Lung (tissue), 11 donors: ENCODE measurements at regions not wholly inside any gene's neighbourhood (a gene's known extent, or its start where the extent isn't known, plus 50 kb on each side); places are given as distances from the start of the nearest gene placed in this dataset.

ENCODE experiments used
- ATAC-seq: fragments of 200-7000 bp; cut with Tn5 transposase; one replicate; pipeline ENCODE4 v1.9.1; 2020; ENCODE audit warnings: moderate number of reproducible peaks; ENCODE audit not compliant: insufficient read depth, low FRiP score
- DNase-seq, 3 donors: peaks; one replicate each; pipeline ENCODE4 v3.0.0-alpha.2; 2013 to 2017
- H3K27ac ChIP-seq, 2 donors: one replicate each; pipeline ENCODE4 v1.5.1; 2013; ENCODE audit warnings: mild to moderate bottlenecking in 2 of 2, moderate library complexity in 2 of 2, control low read depth in 1 of 2, inconsistent platforms in 1 of 2, low read depth in 1 of 2, low read length in 1 of 2
- H3K27me3 ChIP-seq, 3 donors: one replicate each; pipeline ENCODE4 v1.5.1; 2013; ENCODE audit warnings: low read length in 2 of 3; ENCODE audit not compliant: control insufficient read depth in 3 of 3, insufficient read depth in 3 of 3
- H3K36me3 ChIP-seq, 4 donors: one replicate each; pipeline ENCODE4 v1.5.1; 2013; ENCODE audit warnings: low read length in 4 of 4, mild to moderate bottlenecking in 1 of 4, moderate library complexity in 1 of 4; ENCODE audit not compliant: control insufficient read depth in 4 of 4, insufficient read depth in 4 of 4
- H3K4me1 ChIP-seq, 5 donors: one replicate each; pipeline ENCODE4 v1.5.1; 2013; ENCODE audit warnings: low read length in 5 of 5, mild to moderate bottlenecking in 2 of 5, moderate library complexity in 1 of 5; ENCODE audit not compliant: control insufficient read depth in 5 of 5, insufficient read depth in 5 of 5
- H3K4me3 ChIP-seq: one replicate; pipeline ENCODE4 v1.5.1; 2013; ENCODE audit warnings: mild to moderate bottlenecking, control low read depth, moderate library complexity
- H3K9ac ChIP-seq, 2 donors: one replicate each; pipeline ENCODE4 v1.5.1; 2013; ENCODE audit warnings: low read length in 2 of 2, control low read depth in 1 of 2; ENCODE audit not compliant: insufficient read depth in 1 of 2
- H3K9me3 ChIP-seq, 4 donors: one replicate each; pipeline ENCODE4 v1.5.1; 2013; ENCODE audit warnings: low read length in 3 of 4, mild to moderate bottlenecking in 1 of 4, moderate library complexity in 1 of 4; ENCODE audit not compliant: control insufficient read depth in 4 of 4, insufficient read depth in 3 of 4
- WGBS, 2 donors: extraction: QIAGEN DNeasy Blood & Tissue Kit; methylation state at CpG; one replicate each; pipeline ENCODE4 v1.1.7; 2013; 5-methylcytosine and 5-hydroxymethylcytosine counted together
- TF ChIP-seq, protein P1 (sequence below): IDR thresholded peaks from 2 replicates; pipeline ENCODE4 v1.5.1; 2012; ENCODE audit warnings: mild to moderate bottlenecking; ENCODE audit errors: control extremely low read depth, extremely low read depth
- donor health status: control.
- donor health status: control.
- donor health status: Bipolar disorder and iron deficiency.
- donor health status: healthy.
- donor health status: DM: yes; HTN: yes; CAD: no.

DNA sequence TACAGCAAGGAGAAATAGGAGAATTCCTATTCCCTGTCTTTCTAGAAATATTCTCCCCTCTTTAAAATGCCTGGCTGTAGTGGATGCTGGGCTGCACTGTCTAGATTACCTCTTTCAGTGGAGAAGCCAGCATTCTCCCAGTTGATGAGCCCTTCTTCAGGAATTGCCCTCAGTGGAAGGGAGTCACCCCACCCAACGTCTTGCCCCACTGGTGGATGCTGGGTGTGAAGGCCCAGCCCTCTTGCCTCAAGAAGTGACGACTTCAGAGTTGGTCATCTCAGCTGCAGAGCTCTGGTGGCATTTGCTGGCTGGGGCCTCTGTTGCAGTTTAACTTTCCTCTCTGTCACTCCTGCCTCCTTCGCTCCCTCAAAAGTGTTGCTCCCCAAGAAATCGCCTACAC lies 248.2 kb downstream of the ATG4C start:
- H3K27ac ChIP-seq, result no peak overlapping the region
- no peaks in the 10 kb centered on the region for H3K27me3 ChIP-seq
- no peak overlapping the region for H3K4me3 ChIP-seq
- H3K36me3 ChIP-seq, result no peaks in the 10 kb centered on the region
- WGBS, 2 donors, result 80 to 91% methylated on average over 4 of the region's 4 CpGs
- H3K4me1 ChIP-seq, result no peaks in the 10 kb centered on the region
- TF ChIP-seq, protein P1, sequence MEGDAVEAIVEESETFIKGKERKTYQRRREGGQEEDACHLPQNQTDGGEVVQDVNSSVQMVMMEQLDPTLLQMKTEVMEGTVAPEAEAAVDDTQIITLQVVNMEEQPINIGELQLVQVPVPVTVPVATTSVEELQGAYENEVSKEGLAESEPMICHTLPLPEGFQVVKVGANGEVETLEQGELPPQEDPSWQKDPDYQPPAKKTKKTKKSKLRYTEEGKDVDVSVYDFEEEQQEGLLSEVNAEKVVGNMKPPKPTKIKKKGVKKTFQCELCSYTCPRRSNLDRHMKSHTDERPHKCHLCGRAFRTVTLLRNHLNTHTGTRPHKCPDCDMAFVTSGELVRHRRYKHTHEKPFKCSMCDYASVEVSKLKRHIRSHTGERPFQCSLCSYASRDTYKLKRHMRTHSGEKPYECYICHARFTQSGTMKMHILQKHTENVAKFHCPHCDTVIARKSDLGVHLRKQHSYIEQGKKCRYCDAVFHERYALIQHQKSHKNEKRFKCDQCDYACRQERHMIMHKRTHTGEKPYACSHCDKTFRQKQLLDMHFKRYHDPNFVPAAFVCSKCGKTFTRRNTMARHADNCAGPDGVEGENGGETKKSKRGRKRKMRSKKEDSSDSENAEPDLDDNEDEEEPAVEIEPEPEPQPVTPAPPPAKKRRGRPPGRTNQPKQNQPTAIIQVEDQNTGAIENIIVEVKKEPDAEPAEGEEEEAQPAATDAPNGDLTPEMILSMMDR, result no peak
- ATAC-seq (no peak), DNase-seq (no peak)
- H3K9me3 ChIP-seq, result peaks cover 0 to 9% (median 0%) of the 10 kb centered on the region in 4 donors
- no peak overlapping the region for H3K9ac ChIP-seq

GRCh38 chr1:63033211-63033610 lies 249.3 kb downstream of the ATG4C start:
- H3K9me3 ChIP-seq, result peaks cover 0 to 9% (median 0%) of the 10 kb centered on the region in 4 donors
- peak in 1 of 3 donors; percentile 6 for DNase-seq
- H3K27ac ChIP-seq, result no peak overlapping the region
- TF ChIP-seq, protein P1, result no peak
- no peak overlapping the region for H3K9ac ChIP-seq
- H3K27me3 ChIP-seq, result no peaks in the 10 kb centered on the region
- no peak overlapping the region for H3K4me3 ChIP-seq
- H3K36me3 ChIP-seq, result no peaks in the 10 kb centered on the region
- no peak for ATAC-seq
- no peaks in the 10 kb centered on the region for H3K4me1 ChIP-seq
- WGBS, 2 donors, result 75 to 86% methylated on average over 2 of the region's 2 CpGs

GRCh38 chr1:63034256-63034655 lies 250.3 kb downstream of the ATG4C start:
- Histone ChIP-seq H3K9ac (no peak overlapping the region), H3K27ac (no peak overlapping the region), H3K27me3 (no peaks in the 10 kb centered on the region), H3K4me1 (no peaks in the 10 kb centered on the region), H3K36me3 (no peaks in the 10 kb centered on the region), H3K4me3 (no peak overlapping the region), H3K9me3 (peaks cover 0 to 3% (median 0%) of the 10 kb centered on the region in 4 donors)
- TF ChIP-seq, protein P1, result no peak
- ATAC-seq, result no peak
- no peak for DNase-seq

GRCh38 chr1:63038586-63038985 lies 254.7 kb downstream of the ATG4C start:
- Histone ChIP-seq H3K36me3 (no peaks in the 10 kb centered on the region), H3K27ac (no peak overlapping the region), H3K27me3 (no peaks in the 10 kb centered on the region), H3K9me3 (peaks cover 0 to 2% (median 0%) of the 10 kb centered on the region in 4 donors), H3K4me3 (no peak overlapping the region), H3K9ac (no peak overlapping the region), H3K4me1 (no peaks in the 10 kb centered on the region)
- 87 to 88% methylated on average over 5 of the region's 5 CpGs for WGBS, 2 donors
- ATAC-seq, result no peak
- TF ChIP-seq, protein P1, result no peak
- no peak for DNase-seq
